Activated CD8-positive, alpha-beta T cell treated with anti-CD3 and anti-CD28 coated beads, Interleukin-2, amount 10 ng/mL, durations not matched to agents 7 days and 5 days (primary cell): ENCODE measurements at regions not wholly inside any gene's neighbourhood (a gene's known extent, or its start where the extent isn't known, plus 50 kb on each side); places are given as distances from the start of the nearest gene placed in this dataset.
"Not testable (repeated sequence)": the region's sequence is repeated elsewhere in the genome, so short reads cannot be mapped to it uniquely, and the experiment has no call there.

Experiments
- ATAC-seq: fragments of 150-1000 bp; cut with Tn5 transposase; one replicate; pipeline ENCODE4 v1.10.0; 2021; ENCODE audit warnings: moderate library complexity
- CTCF ChIA-PET: fragments of 350-600 bp; sonication (Branson Sonifier 250); formaldehyde crosslinking; loops from one replicate; lab custom pipeline; 2021; ENCODE audit warnings: antibody characterized with exemption; lab: Charles Lee
- POLR2A ChIA-PET: fragments of 350-600 bp; sonication (Branson Sonifier 250); formaldehyde crosslinking; loops from one replicate; lab custom pipeline; 2021; ENCODE audit warnings: antibody characterized with exemption; lab: Charles Lee
- DNase-seq: peaks from one replicate; pipeline ENCODE4 v3.0.0-alpha.2; 2020
- H3K27ac Mint-ChIP-seq: one replicate; pipeline ENCODE4 v1.8.0; 2021; ENCODE audit warnings: mild to moderate bottlenecking, mixed read lengths
- H3K27me3 Mint-ChIP-seq: one replicate; pipeline ENCODE4 v1.8.0; 2021; ENCODE audit warnings: low read depth, mixed read lengths
- H3K36me3 Mint-ChIP-seq: one replicate; pipeline ENCODE4 v1.8.0; 2021; ENCODE audit warnings: low read depth, mixed read lengths
- H3K4me1 Mint-ChIP-seq: one replicate; pipeline ENCODE4 v1.8.0; 2021; ENCODE audit warnings: low read depth, mixed read lengths
- H3K4me3 Mint-ChIP-seq: one replicate; pipeline ENCODE4 v1.8.0; 2021; ENCODE audit warnings: mild to moderate bottlenecking, mixed read lengths
- H3K9me3 Mint-ChIP-seq: one replicate; pipeline ENCODE4 v1.8.0; 2022; ENCODE audit warnings: mixed read lengths; ENCODE audit not compliant: insufficient read depth

DNA sequence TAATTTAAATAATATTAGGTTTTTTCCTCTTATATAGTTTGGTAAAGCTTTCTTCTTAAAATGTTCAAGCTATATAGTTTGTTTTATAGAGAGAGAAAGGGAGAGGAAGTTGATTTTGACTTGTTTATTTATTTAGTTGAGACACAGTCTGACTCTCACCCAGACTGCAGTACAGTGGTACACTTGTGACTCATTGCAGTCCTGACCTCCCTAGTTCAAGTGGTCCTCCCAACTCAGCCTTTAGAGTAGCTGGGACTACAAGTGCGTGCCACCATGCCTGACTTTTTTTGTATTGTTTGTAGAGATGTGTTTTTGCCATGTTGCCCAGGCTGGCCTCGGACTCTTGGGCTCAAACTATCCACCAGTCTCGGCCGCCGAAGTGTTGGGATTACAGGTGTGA, 187.4 kb upstream of the TGIF2LY start:
- CTCF ChIA-PET, H3K27ac Mint-ChIP-seq, H3K27me3 Mint-ChIP-seq, H3K9me3 Mint-ChIP-seq, ATAC-seq, H3K36me3 Mint-ChIP-seq, H3K4me3 Mint-ChIP-seq, H3K4me1 Mint-ChIP-seq, DNase-seq, POLR2A ChIA-PET: not testable (repeated sequence)

DNA sequence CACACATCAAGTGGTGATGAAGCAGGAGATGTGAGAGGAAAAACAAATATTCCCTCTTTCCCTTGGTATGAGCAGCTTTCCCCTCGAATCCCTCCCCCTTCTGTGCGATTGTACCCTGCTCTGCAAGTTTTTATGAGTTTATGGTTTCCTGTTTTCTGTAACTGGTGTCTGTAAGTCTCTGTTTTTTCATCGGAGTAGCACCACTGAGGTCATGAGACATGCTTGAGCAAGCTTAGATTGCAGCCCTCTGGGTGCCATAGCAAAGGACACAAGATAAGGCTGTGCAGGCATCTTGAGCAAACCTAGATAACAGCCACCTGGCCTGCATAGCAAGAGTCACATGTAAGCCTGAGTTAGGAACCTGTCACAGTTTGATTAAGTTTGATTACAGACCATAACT, 174.6 kb upstream of the TGIF2LY start:
- H3K36me3 Mint-ChIP-seq, POLR2A ChIA-PET, H3K27me3 Mint-ChIP-seq: not testable (repeated sequence)

GRCh38 chrY:3405585-3405984, 173.3 kb upstream of the TGIF2LY start:
- ATAC-seq, H3K27ac Mint-ChIP-seq, DNase-seq, H3K36me3 Mint-ChIP-seq, H3K27me3 Mint-ChIP-seq, POLR2A ChIA-PET, CTCF ChIA-PET, H3K4me3 Mint-ChIP-seq, H3K4me1 Mint-ChIP-seq, H3K9me3 Mint-ChIP-seq: not testable (repeated sequence)

More for the DNA sequence above, 174.6 kb upstream of the TGIF2LY start:
- DNase-seq, H3K27ac Mint-ChIP-seq, H3K9me3 Mint-ChIP-seq, CTCF ChIA-PET, H3K4me3 Mint-ChIP-seq, ATAC-seq, H3K4me1 Mint-ChIP-seq: not testable (repeated sequence)

DNA sequence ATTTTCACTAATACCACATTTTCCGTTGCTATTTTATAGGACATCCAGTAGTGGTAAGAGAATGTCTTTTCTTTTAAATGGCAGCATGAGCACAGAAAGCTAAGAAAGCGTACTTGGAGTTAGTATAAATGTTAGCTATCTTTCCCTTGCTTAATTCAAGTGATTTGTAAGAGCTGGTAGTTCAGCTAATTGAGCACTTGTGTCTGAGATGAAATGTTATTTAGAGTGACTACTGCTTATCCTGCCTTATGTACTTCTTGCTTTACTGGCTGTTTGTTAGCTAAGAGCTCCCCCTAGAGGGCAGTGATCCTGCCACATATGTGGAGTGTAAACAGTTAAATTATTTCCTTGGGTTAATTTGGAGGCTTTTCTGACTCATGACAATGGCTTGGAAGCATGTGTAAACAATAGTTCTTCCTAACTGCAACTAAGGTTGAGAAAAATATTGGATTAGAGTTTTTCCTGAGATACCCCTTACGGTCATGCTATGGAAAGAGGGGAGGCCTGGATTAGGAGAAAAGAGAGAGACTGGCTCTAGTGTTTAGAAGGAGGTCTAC, 171.9 kb upstream of the TGIF2LY start:
- H3K4me1 Mint-ChIP-seq, H3K27ac Mint-ChIP-seq, DNase-seq, CTCF ChIA-PET, ATAC-seq, H3K4me3 Mint-ChIP-seq, H3K9me3 Mint-ChIP-seq, POLR2A ChIA-PET, H3K36me3 Mint-ChIP-seq, H3K27me3 Mint-ChIP-seq: not testable (repeated sequence)

GRCh38 chrY:3410322-3410892, 168.5 kb upstream of the TGIF2LY start:
- ATAC-seq, CTCF ChIA-PET, H3K36me3 Mint-ChIP-seq: not testable (repeated sequence)

More at GRCh38 chrY:3410322-3410892, 168.5 kb upstream of the TGIF2LY start:
- H3K27ac Mint-ChIP-seq, H3K4me1 Mint-ChIP-seq, H3K27me3 Mint-ChIP-seq, DNase-seq, H3K4me3 Mint-ChIP-seq, H3K9me3 Mint-ChIP-seq, POLR2A ChIA-PET: not testable (repeated sequence)
